RWPE2 (cell line): ENCODE measurements at regions not wholly inside any gene's neighbourhood (a gene's known extent, or its start where the extent isn't known, plus 50 kb on each side); places are given as distances from the start of the nearest gene placed in this dataset.
"Not testable (repeated sequence)": the region's sequence is repeated elsewhere in the genome, so short reads cannot be mapped to it uniquely, and the experiment has no call there.

ENCODE experiments used
- ATAC-seq: fragments of 200-7000 bp; cut with Tn5 transposase; 3 replicates; pipeline ENCODE4 v1.9.1; 2021; ENCODE audit warnings: low read depth
- DNase-seq: peaks from one replicate; pipeline ENCODE4 v3.0.0-alpha.2; 2020; ENCODE audit warnings: low spot score
- H3K27ac ChIP-seq: fragments of 450-650 bp; 2 replicates; pipeline ENCODE4 v1.5.1; 2017; ENCODE audit warnings: mild to moderate bottlenecking; ENCODE audit not compliant: poor library complexity, severe bottlenecking
- H3K27me3 ChIP-seq: fragments of 250-450 bp; sonication (Bioruptor Pico); 2 replicates; pipeline ENCODE4 v1.5.1; 2021; ENCODE audit warnings: mild to moderate bottlenecking, moderate library complexity; ENCODE audit not compliant: insufficient read depth, poor library complexity, severe bottlenecking
- H3K36me3 ChIP-seq: fragments of 250-450 bp; sonication (Bioruptor Pico); 2 replicates; pipeline ENCODE4 v1.5.1; 2020; ENCODE audit warnings: low read depth, mild to moderate bottlenecking, moderate library complexity
- H3K4me1 ChIP-seq: fragments of 250-450 bp; sonication (Bioruptor Pico); 2 replicates; pipeline ENCODE4 v1.5.1; 2021; ENCODE audit warnings: mild to moderate bottlenecking, moderate library complexity; ENCODE audit not compliant: insufficient read depth, poor library complexity, severe bottlenecking
- H3K4me3 ChIP-seq: fragments of 250-450 bp; sonication (Bioruptor Pico); 2 replicates; pipeline ENCODE4 v1.5.1; 2021; ENCODE audit warnings: mild to moderate bottlenecking, moderate library complexity; ENCODE audit not compliant: severe bottlenecking
- H3K9me3 ChIP-seq: fragments of 250-450 bp; sonication (Bioruptor Pico); 2 replicates; pipeline ENCODE4 v1.5.1; 2021; ENCODE audit warnings: mild to moderate bottlenecking, moderate library complexity; ENCODE audit not compliant: severe bottlenecking
- TF ChIP-seq, protein P1 (sequence below): fragments of 450-650 bp; IDR thresholded peaks from one replicate; pipeline ENCODE4 v1.5.1; 2017; ENCODE audit warnings: mild to moderate bottlenecking, moderate library complexity; ENCODE audit not compliant: poor library complexity, severe bottlenecking

DNA sequence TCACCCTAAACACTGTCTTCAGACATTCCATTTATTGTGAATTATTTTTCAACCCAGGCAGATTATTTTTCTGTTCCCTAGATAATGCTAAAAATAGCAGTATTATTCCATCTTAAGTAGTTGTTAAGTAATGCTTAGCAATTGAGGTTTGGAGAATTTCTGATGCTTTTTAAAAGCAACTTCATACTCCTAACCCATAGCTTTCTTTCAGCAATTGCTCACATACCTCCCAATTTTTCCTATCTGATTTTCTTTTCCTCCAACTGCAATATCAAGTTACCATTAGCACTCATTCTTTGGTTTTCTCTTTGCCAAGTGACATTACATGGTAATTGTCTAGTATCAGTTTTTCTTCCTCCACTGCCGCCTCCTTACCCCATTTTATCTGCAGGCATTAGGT, 104.7 kb downstream of the GPR85 start:
- DNase-seq (no peak), ATAC-seq (no peak)
- Histone ChIP-seq H3K4me1 (peaks cover 9% of the 10 kb centered on the region), H3K9me3 (no peaks in the 10 kb centered on the region), H3K27me3 (no peaks in the 10 kb centered on the region), H3K4me3 (no peak overlapping the region), H3K27ac (no peak overlapping the region), H3K36me3 (no peaks in the 10 kb centered on the region)
- TF ChIP-seq, protein P1, sequence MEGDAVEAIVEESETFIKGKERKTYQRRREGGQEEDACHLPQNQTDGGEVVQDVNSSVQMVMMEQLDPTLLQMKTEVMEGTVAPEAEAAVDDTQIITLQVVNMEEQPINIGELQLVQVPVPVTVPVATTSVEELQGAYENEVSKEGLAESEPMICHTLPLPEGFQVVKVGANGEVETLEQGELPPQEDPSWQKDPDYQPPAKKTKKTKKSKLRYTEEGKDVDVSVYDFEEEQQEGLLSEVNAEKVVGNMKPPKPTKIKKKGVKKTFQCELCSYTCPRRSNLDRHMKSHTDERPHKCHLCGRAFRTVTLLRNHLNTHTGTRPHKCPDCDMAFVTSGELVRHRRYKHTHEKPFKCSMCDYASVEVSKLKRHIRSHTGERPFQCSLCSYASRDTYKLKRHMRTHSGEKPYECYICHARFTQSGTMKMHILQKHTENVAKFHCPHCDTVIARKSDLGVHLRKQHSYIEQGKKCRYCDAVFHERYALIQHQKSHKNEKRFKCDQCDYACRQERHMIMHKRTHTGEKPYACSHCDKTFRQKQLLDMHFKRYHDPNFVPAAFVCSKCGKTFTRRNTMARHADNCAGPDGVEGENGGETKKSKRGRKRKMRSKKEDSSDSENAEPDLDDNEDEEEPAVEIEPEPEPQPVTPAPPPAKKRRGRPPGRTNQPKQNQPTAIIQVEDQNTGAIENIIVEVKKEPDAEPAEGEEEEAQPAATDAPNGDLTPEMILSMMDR: no peak

DNA sequence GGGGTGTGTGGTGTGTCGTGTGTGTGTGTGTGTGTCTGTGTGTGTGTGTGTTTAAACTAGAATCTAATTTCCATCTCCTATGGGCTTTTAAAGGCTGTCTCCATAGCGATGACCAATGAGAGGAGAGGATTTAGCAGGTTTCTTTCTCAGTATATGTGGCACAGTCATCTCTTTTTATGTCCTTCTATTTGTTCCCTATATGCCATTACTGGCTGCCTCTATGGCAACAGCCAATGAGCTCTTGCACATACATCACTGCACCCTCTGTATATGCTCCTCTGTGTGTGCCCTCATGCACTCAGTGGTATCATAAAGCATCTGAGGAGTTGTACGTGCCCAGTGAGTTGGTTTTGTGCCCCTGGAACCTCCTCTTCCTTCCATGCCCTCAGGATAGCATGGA, 107.6 kb downstream of the GPR85 start:
- not testable (repeated sequence) for H3K4me1 ChIP-seq, H3K9me3 ChIP-seq, H3K36me3 ChIP-seq, H3K27ac ChIP-seq, H3K27me3 ChIP-seq, H3K4me3 ChIP-seq, ATAC-seq, DNase-seq

DNA sequence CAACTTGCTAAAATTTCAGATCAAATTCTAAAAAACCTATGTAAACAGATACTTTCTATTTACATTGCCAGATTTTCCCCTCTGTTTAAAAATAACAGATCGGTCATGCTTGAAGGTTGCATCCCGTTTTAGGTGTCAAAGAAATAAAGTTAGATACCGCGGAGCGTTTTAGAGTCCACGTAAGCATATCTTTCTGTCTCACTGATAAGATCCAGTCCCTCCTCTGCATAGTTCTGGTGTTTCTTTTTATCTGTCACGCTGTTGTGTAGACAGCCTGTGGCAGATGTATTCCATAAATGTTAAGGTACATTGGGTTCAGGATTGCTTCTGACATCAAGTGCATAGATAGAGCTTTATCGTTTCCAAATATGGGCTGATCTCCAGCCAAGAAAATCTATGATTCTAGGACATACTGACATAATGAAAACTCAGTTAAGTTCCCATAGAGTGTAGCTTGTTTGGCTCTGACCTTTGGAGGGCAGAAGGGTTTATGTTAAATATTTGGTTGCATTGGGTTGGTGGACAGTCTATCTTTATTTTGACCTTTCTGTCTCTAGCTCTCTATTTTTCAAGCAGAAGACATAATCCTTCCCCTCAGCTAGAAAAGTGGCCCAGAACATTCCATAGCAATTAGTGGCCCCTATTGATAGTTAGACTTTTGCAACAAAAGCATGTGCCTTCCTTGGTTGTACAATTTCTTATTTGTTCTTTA, 109.2 kb downstream of the GPR85 start:
- H3K9me3 ChIP-seq, H3K27ac ChIP-seq, H3K27me3 ChIP-seq, DNase-seq, ATAC-seq, H3K4me1 ChIP-seq, H3K4me3 ChIP-seq, H3K36me3 ChIP-seq: not testable (repeated sequence)

DNA sequence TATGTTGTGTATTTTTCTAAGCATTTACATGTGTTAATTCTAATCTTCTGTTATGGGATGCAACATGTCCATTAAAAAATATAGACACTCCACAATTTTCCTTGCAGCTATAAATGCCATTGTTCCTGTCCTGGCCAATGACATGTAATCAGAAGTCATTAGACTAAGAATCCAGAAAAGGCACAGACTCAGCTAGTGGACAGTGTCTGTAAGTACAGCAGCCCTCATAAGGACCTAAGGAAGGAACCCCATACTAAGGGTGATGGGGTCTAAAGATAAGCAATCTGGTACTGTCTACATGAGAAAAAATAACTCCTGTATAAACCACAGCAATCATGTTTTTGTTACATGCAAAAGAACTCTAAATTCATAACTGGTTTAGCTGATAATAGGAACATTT, 115.9 kb downstream of the GPR85 start:
- no peak overlapping the region for H3K27ac ChIP-seq
- H3K4me1 ChIP-seq: no peaks in the 10 kb centered on the region
- no peaks in the 10 kb centered on the region for H3K9me3 ChIP-seq
- H3K36me3 ChIP-seq: no peaks in the 10 kb centered on the region
- H3K27me3 ChIP-seq: no peaks in the 10 kb centered on the region
- no peak; the same call in 2 of the 3 replicates for ATAC-seq
- H3K4me3 ChIP-seq: no peak overlapping the region
- no peak for DNase-seq
- TF ChIP-seq, protein P1: no peak

DNA sequence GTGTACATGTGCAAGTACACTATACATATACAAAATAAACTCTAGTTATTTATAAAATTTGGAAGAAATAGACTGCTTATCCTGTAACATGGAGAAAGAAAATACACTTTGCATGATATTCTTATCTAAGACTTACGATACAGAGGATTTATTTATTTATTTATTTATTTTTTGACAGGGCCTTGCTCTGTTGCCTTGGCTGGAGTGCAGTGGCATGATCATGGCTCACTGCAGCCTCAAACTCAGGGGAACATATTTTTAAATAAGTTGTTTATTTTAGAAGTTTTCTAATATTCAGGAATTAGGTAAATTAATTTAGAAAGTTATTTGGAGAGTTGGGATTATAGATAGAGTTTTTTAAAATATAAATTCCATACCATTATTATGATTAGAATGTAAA, 116.7 kb downstream of the GPR85 start:
- no peaks in the 10 kb centered on the region for H3K9me3 ChIP-seq
- DNase-seq (no peak), ATAC-seq (no peak)
- H3K36me3 ChIP-seq: no peaks in the 10 kb centered on the region
- H3K27ac ChIP-seq: no peak overlapping the region
- H3K4me1 ChIP-seq: no peaks in the 10 kb centered on the region
- no peak overlapping the region for H3K4me3 ChIP-seq
- no peaks in the 10 kb centered on the region for H3K27me3 ChIP-seq
- TF ChIP-seq, protein P1: no peak

DNA sequence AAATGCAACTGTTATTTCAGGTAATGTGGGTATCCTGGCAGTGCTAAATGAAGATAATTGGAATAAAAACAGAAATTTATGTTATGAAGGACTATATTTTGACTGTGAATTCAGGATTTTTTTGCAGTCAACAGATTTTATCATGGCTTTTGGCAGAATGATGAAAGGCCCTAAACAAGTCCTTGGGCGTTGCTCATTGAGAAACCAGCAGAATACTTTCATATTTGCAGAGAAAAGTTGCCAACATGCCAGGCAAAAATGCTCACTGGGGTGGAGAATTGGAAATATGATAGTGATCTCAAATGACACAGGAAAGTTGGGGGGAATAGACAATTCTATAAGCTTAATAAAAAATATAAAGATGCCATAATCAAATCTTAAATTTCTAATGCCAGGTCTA, 121.1 kb downstream of the GPR85 start:
- DNase-seq: no peak
- H3K9me3 ChIP-seq: no peaks in the 10 kb centered on the region
- no peak overlapping the region for H3K4me3 ChIP-seq
- H3K27me3 ChIP-seq: no peaks in the 10 kb centered on the region
- ATAC-seq: no peak
- no peaks in the 10 kb centered on the region for H3K4me1 ChIP-seq
- no peaks in the 10 kb centered on the region for H3K36me3 ChIP-seq
- no peak overlapping the region for H3K27ac ChIP-seq
- TF ChIP-seq, protein P1: no peak
